Right atrium auricular region (tissue), 2 donors: ENCODE measurements at regions not wholly inside any gene's neighbourhood (a gene's known extent, or its start where the extent isn't known, plus 50 kb on each side); places are given as distances from the start of the nearest gene placed in this dataset.

Source experiments
- DNase-seq: peaks from one replicate; pipeline ENCODE4 v3.0.0-alpha.2; 2019; ENCODE audit warnings: low spot score
- H3K27ac ChIP-seq, 2 donors: fragments of 200-600 bp; sonication (generic); 1 replicate in 1 of 2; 2 replicates in 1 of 2; pipeline ENCODE4 v1.5.1; 2016 to 2019
- H3K27me3 ChIP-seq, 2 donors: fragments of 200-600 bp; sonication (generic); one replicate each; pipeline versions ENCODE4 v1.5.1 to v1.6.0; 2017 to 2019
- H3K36me3 ChIP-seq: fragments of 200-600 bp; sonication (generic); one replicate; pipeline ENCODE4 v1.5.1; 2016
- H3K4me1 ChIP-seq, 2 donors: fragments of 200-600 bp; sonication (generic); one replicate each; pipeline versions ENCODE4 v1.5.1 to v1.6.0; 2017 to 2019
- H3K4me3 ChIP-seq, 2 donors: fragments of 200-600 bp; sonication (generic); 1 replicate in 1 of 2; 2 replicates in 1 of 2; pipeline ENCODE4 v1.5.1; 2017 to 2019; ENCODE audit warnings: mild to moderate bottlenecking in 1 of 2, moderate library complexity in 1 of 2
- H3K9me3 ChIP-seq, 2 donors: fragments of 200-600 bp; sonication (generic); one replicate each; pipeline ENCODE4 v1.5.1; 2019
- TF ChIP-seq, protein P1 (sequence below), 2 donors: fragments of 200-600 bp; sonication (generic); IDR thresholded peaks; one replicate each; pipeline ENCODE4 v1.5.1; 2019; ENCODE audit warnings: antibody characterized with exemption in 2 of 2

DNA sequence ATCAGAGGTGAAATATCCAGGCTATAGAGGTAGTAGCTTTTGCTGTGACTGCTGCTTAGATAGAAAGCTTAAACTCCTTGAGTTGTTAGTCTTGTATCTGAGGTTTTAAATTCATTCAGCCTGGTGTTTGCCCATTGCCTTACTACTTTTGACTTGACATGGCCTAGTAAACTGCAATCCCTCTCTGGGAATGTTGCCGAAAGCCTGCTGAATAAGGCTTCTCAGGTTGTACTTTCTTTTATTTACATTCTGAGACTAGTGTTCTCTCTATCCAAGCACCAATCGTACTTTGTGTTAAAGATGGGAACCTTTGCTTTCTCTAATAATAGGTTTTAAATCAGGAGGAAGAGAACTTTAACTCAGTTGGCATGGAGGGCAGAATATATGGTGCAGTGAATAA is 357.6 kb upstream of the CWC22 start:
- DNase-seq, result no peak
- no peak overlapping the region for H3K4me3 ChIP-seq
- no peaks in the 10 kb centered on the region for H3K9me3 ChIP-seq
- TF ChIP-seq, protein P1, sequence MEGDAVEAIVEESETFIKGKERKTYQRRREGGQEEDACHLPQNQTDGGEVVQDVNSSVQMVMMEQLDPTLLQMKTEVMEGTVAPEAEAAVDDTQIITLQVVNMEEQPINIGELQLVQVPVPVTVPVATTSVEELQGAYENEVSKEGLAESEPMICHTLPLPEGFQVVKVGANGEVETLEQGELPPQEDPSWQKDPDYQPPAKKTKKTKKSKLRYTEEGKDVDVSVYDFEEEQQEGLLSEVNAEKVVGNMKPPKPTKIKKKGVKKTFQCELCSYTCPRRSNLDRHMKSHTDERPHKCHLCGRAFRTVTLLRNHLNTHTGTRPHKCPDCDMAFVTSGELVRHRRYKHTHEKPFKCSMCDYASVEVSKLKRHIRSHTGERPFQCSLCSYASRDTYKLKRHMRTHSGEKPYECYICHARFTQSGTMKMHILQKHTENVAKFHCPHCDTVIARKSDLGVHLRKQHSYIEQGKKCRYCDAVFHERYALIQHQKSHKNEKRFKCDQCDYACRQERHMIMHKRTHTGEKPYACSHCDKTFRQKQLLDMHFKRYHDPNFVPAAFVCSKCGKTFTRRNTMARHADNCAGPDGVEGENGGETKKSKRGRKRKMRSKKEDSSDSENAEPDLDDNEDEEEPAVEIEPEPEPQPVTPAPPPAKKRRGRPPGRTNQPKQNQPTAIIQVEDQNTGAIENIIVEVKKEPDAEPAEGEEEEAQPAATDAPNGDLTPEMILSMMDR (IDR thresholded peaks at IDR 0.05), result no peak
- no peaks in the 10 kb centered on the region for H3K4me1 ChIP-seq
- H3K27me3 ChIP-seq, result no peaks in the 10 kb centered on the region
- H3K27ac ChIP-seq, result no peak overlapping the region
- H3K36me3 ChIP-seq, result no peaks in the 10 kb centered on the region

DNA sequence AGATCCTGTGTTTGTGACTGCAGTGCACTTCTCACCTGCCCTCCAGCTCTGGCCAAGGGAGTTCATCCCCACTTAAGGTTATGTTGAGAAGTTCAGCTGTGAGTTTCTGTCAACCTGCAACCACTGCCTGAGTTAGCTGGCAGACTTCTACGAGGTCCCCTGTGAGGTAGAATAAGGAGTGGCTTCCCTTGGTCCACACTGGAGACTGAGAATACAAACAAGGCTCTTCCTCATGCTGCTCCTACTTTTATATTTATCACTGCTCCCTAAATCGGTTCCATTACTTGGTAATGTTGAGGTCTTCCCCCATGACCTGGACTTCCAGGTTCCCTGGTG is 353.2 kb upstream of the CWC22 start:
- H3K9me3 ChIP-seq, result no peaks in the 10 kb centered on the region
- no peak for DNase-seq
- no peaks in the 10 kb centered on the region for H3K36me3 ChIP-seq
- H3K27ac ChIP-seq, result no peak overlapping the region
- TF ChIP-seq, protein P1 (IDR thresholded peaks at IDR 0.05), result no peak
- no peak overlapping the region for H3K4me3 ChIP-seq
- H3K27me3 ChIP-seq, result no peaks in the 10 kb centered on the region
- no peaks in the 10 kb centered on the region for H3K4me1 ChIP-seq

DNA sequence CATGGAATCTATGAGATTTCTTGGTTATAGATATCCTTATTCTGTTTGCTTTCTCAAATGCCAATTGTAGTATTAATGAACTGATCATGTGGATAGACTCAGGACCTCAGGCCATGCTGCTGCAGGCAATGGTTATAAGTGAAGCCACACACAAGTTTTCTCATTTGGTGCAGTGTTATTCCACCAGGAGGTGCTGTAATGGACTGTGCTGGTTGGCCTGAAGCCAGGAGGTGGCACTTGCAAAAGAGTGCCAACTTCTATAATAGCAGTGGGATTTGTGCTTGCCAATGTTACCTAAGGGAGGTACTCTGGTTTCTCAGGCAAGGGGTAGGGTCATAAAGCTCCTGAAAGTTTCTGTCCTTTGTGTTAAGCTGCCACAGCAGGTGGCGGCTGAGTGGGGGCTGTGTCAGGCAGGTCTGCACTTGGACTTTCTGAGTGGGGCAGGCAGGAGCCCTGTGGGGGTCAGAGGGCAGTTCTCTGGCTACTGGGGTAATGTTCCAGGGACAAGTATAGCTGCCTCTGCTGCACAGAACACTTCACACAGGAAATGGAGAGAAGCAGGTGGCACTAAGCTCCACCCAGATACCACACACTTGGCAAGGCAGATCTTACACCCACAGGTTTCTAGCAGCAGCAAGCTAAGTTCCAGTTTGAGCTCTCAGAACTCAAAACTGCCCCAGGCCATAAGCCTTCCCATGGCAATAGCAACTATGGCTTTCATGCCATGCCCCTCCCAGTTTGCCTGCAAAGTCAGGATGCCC is 352.6 kb upstream of the CWC22 start:
- Histone ChIP-seq H3K36me3 (no peaks in the 10 kb centered on the region), H3K27ac (no peak overlapping the region), H3K4me1 (no peaks in the 10 kb centered on the region), H3K9me3 (no peaks in the 10 kb centered on the region), H3K4me3 (no peak overlapping the region), H3K27me3 (no peaks in the 10 kb centered on the region)
- TF ChIP-seq, protein P1 (IDR thresholded peaks at IDR 0.05), result no peak
- no peak for DNase-seq

DNA sequence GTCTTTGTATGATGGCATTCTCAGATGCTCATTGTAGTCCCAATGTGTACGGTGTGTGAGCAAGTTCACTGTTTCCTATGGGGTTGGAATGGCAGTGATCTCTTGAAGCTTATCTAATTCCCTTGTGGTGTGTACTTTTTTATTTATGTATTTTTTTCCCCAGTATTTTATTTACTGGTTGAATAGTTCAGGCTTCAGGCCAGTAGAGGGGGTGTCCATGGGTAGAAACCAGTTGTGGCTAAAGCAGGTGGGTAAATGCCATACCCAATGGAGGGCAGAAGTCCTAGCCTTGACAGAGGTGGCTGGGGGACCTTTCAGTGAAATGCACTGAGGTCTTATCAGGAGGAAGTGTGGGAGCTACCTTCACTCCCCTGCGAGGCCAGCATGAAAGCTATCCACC is 351.4 kb upstream of the CWC22 start:
- H3K27ac ChIP-seq, result no peak overlapping the region
- DNase-seq, result no peak
- no peaks in the 10 kb centered on the region for H3K4me1 ChIP-seq
- H3K36me3 ChIP-seq, result no peaks in the 10 kb centered on the region
- H3K4me3 ChIP-seq, result no peak overlapping the region
- H3K27me3 ChIP-seq, result no peaks in the 10 kb centered on the region
- no peaks in the 10 kb centered on the region for H3K9me3 ChIP-seq
- TF ChIP-seq, protein P1 (IDR thresholded peaks at IDR 0.05), result no peak

DNA sequence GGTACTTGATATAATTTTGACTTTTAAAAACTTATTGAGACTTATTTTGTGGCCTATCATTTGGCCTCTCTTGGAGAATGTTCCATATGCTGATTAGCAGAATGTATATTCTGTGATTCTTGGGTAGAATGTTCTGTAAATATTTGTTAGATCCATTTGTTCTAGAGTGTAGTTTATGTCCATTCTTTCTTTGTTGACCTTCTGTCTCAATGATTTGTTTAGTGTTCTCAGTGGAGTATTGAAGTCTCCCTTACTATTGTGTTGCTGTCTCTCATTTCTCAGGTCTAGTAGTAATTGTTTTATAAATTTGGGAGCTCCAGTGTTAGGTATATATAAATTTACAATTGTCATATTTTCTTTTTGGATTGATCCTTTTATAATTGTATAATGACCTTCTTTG is 349.6 kb upstream of the CWC22 start:
- Histone ChIP-seq H3K36me3 (no peaks in the 10 kb centered on the region), H3K4me3 (no peak overlapping the region), H3K27me3 (no peaks in the 10 kb centered on the region), H3K27ac (no peak overlapping the region), H3K9me3 (no peaks in the 10 kb centered on the region), H3K4me1 (no peaks in the 10 kb centered on the region)
- DNase-seq, result no peak
- TF ChIP-seq, protein P1 (IDR thresholded peaks at IDR 0.05), result no peak

DNA sequence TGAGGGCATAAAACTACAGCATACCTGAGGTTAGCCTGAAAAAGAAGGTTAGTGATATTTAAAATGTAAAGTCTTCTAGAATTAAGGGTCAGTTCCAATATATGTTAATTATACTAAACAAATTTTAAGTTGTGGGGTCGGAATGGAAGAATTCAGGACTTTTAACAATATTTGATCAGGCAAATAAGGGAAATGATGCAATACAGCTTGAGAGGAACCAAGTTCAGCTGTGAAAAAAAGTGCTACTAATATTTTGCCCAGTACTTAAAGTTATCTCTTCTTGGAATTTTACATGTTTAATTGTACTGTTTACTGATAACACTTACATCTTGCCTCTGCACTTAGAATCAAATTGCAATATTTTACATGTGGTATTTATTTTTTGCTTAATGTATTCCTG is 345.5 kb upstream of the CWC22 start:
- DNase-seq, result no peak
- no peaks in the 10 kb centered on the region for H3K36me3 ChIP-seq
- H3K27ac ChIP-seq, result no peak overlapping the region
- no peaks in the 10 kb centered on the region for H3K27me3 ChIP-seq
- no peaks in the 10 kb centered on the region for H3K4me1 ChIP-seq
- H3K4me3 ChIP-seq, result no peak overlapping the region
- TF ChIP-seq, protein P1 (IDR thresholded peaks at IDR 0.05), result no peak
- no peaks in the 10 kb centered on the region for H3K9me3 ChIP-seq
